ENCODE measurements at regions not wholly inside any gene's neighbourhood (a gene's known extent, or its start where the extent isn't known, plus 50 kb on each side); places are given as distances from the start of the nearest gene placed in this dataset.

DNA sequence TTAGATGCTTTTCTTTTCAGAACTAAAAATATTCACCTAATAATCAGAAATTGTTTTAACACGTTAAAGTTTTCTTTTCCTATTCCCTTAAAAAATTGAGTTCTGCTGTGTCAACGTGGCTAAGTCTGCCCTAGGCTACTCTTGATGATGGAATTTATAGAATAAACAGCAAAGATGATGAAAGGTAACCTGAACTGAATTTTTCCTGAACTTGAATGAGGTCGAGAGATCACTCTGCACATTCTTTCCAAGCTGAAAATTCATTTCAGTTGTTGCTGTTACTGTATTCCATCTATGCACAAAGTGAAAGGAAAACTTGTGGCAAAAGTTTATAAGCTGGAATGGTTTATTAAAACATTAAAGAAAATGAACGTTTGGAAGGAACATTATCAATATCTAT, 245.9 kb upstream of the GIMD1 start:
- no peak overlapping the region for H2BK120ac ChIP-seq (ENCODE audit: low read depth, low read length, poor library complexity, severe bottlenecking)
- H3K27me3 Mint-ChIP-seq (ENCODE audit: low read depth) = no peaks in the 10 kb centered on the region
- H3K18ac ChIP-seq (ENCODE audit: insufficient read length, low read depth, low read length) = no peak overlapping the region
- H3K56ac ChIP-seq (ENCODE audit: insufficient read length, low read depth, low read length) = no peak overlapping the region
- no peak overlapping the region for H2BK20ac ChIP-seq (ENCODE audit: low read depth, low read length, poor library complexity, severe bottlenecking)
- no peaks in the 10 kb centered on the region; the same call in 1 of the 2 replicates for H3K4me1 ChIP-seq (ENCODE audit: insufficient read depth, low read length)
- no peaks in the 10 kb centered on the region for H3K79me1 ChIP-seq (ENCODE audit: insufficient read depth, low read depth, low read length, poor library complexity, severe bottlenecking)
- H2BK5ac ChIP-seq (ENCODE audit: insufficient read length, low read length) = no peak overlapping the region
- no peak overlapping the region for H2AFZ ChIP-seq (ENCODE audit: low read length)
- H3K14ac ChIP-seq (ENCODE audit: insufficient read depth, low read length) = no peak overlapping the region
- no peaks in the 10 kb centered on the region; a peak in 1 of 7 replicates for H3K36me3 Mint-ChIP-seq (ENCODE audit: insufficient read depth in 1 of 3, low read depth in 3 of 3)
- H3K27ac ChIP-seq (ENCODE audit: insufficient read length, low read depth, low read length) = no peak overlapping the region
- no peak overlapping the region for H2AK5ac ChIP-seq (ENCODE audit: insufficient read length, low read length)
- peaks cover 7 to 11% of the 10 kb centered on the region in 2 experiments; a peak in 4 of 5 replicates for H3K9me3 Mint-ChIP-seq
- no peak overlapping the region for H3K9ac ChIP-seq (ENCODE audit: extremely low read depth, insufficient read length, low read length)
- H3K4me2 ChIP-seq (ENCODE audit: insufficient read depth, insufficient read length, low read length) = no peak overlapping the region
- no peak for DNase-seq
- no peak overlapping the region for H3K23ac ChIP-seq (ENCODE audit: insufficient read length, low read depth, low read length)
- no peaks in the 10 kb centered on the region for H3K9me3 ChIP-seq (ENCODE audit: control insufficient read depth, low read depth, low read length)
- H3K4me3 Mint-ChIP-seq = no peak overlapping the region
- no peak overlapping the region for H4K8ac ChIP-seq (replicated peaks; ENCODE audit: insufficient read length, low read depth, low read length)
- H2BK12ac ChIP-seq (ENCODE audit: insufficient read length, low read depth, low read length) = no peak overlapping the region
- H4K5ac ChIP-seq (ENCODE audit: insufficient read length, low read depth, low read length) = no peak overlapping the region
- H4K91ac ChIP-seq (ENCODE audit: insufficient read length, low read depth, low read length) = no peak overlapping the region
- 0 out of 4 replicates have a peak, but pooled peaks cover 0 to 2% of the 10 kb centered on the region in 2 experiments for H3K4me1 Mint-ChIP-seq
- no peak overlapping the region for H3K4ac ChIP-seq (ENCODE audit: low read depth, low read length)
- H3K23me2 ChIP-seq (ENCODE audit: insufficient read length, low read depth, low read length, poor library complexity, severe bottlenecking) = no peaks in the 10 kb centered on the region
- no peaks in the 10 kb centered on the region for H3K27me3 ChIP-seq (ENCODE audit: insufficient read depth, low read length)
- TF ChIP-seq, protein P1, sequence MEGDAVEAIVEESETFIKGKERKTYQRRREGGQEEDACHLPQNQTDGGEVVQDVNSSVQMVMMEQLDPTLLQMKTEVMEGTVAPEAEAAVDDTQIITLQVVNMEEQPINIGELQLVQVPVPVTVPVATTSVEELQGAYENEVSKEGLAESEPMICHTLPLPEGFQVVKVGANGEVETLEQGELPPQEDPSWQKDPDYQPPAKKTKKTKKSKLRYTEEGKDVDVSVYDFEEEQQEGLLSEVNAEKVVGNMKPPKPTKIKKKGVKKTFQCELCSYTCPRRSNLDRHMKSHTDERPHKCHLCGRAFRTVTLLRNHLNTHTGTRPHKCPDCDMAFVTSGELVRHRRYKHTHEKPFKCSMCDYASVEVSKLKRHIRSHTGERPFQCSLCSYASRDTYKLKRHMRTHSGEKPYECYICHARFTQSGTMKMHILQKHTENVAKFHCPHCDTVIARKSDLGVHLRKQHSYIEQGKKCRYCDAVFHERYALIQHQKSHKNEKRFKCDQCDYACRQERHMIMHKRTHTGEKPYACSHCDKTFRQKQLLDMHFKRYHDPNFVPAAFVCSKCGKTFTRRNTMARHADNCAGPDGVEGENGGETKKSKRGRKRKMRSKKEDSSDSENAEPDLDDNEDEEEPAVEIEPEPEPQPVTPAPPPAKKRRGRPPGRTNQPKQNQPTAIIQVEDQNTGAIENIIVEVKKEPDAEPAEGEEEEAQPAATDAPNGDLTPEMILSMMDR (conservative IDR thresholded peaks at IDR 0.05) = no peak
- WGBS (ENCODE audit: extremely low coverage, insufficient read length, low lambda C conversion rate) = no CpG with 5 or more reads among the region's 4 CpGs
- H3T11ph ChIP-seq (ENCODE audit: low read length) = no peak overlapping the region
- no peak overlapping the region for H3K27ac Mint-ChIP-seq
- no peak overlapping the region for H2BK15ac ChIP-seq (ENCODE audit: low read depth, low read length)
- no peaks in the 10 kb centered on the region for H4K20me1 ChIP-seq (ENCODE audit: control insufficient read depth, insufficient read depth, insufficient read length)
- H3K79me2 ChIP-seq (ENCODE audit: insufficient read depth, low read length) = no peaks in the 10 kb centered on the region

All from H9 (cell line).